Right atrium auricular region (tissue), 2 donors: ENCODE measurements at regions not wholly inside any gene's neighbourhood (a gene's known extent, or its start where the extent isn't known, plus 50 kb on each side); places are given as distances from the start of the nearest gene placed in this dataset.

ENCODE experiments used
- DNase-seq: peaks from one replicate; pipeline ENCODE4 v3.0.0-alpha.2; 2019; ENCODE audit warnings: low spot score
- H3K27ac ChIP-seq, 2 donors: fragments of 200-600 bp; sonication (generic); 1 replicate in 1 of 2; 2 replicates in 1 of 2; pipeline ENCODE4 v1.5.1; 2016 to 2019
- H3K27me3 ChIP-seq, 2 donors: fragments of 200-600 bp; sonication (generic); one replicate each; pipeline versions ENCODE4 v1.5.1 to v1.6.0; 2017 to 2019
- H3K36me3 ChIP-seq: fragments of 200-600 bp; sonication (generic); one replicate; pipeline ENCODE4 v1.5.1; 2016
- H3K4me1 ChIP-seq, 2 donors: fragments of 200-600 bp; sonication (generic); one replicate each; pipeline versions ENCODE4 v1.5.1 to v1.6.0; 2017 to 2019
- H3K4me3 ChIP-seq, 2 donors: fragments of 200-600 bp; sonication (generic); 1 replicate in 1 of 2; 2 replicates in 1 of 2; pipeline ENCODE4 v1.5.1; 2017 to 2019; ENCODE audit warnings: mild to moderate bottlenecking in 1 of 2, moderate library complexity in 1 of 2
- H3K9me3 ChIP-seq, 2 donors: fragments of 200-600 bp; sonication (generic); one replicate each; pipeline ENCODE4 v1.5.1; 2019
- TF ChIP-seq, protein P1 (sequence below), 2 donors: fragments of 200-600 bp; sonication (generic); IDR thresholded peaks; one replicate each; pipeline ENCODE4 v1.5.1; 2019; ENCODE audit warnings: antibody characterized with exemption in 2 of 2

DNA sequence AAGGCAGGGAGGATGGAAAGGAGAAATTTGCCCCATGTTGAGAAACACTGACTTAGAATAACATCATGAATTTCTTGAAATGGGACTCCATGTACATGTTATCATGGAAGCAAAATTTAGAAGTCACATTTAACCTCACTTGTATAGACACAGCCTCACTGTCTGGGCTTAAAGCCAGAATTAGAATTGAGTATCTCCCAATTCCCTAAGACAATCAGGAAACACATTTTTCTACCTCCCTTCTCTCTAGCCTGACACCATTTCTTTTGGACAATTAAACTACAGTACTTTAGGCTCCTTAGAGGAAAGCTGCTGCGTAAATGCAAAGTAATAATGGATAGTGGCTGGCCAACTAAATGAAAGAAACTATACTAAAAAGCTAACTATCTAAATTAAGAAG is 795.5 kb downstream of the C12orf50 start:
- no peaks in the 10 kb centered on the region for H3K27me3 ChIP-seq
- no peak overlapping the region for H3K4me3 ChIP-seq
- H3K4me1 ChIP-seq: no peaks in the 10 kb centered on the region
- H3K27ac ChIP-seq: no peak overlapping the region
- no peaks in the 10 kb centered on the region for H3K9me3 ChIP-seq
- no peak for DNase-seq
- H3K36me3 ChIP-seq: no peaks in the 10 kb centered on the region
- TF ChIP-seq, protein P1, sequence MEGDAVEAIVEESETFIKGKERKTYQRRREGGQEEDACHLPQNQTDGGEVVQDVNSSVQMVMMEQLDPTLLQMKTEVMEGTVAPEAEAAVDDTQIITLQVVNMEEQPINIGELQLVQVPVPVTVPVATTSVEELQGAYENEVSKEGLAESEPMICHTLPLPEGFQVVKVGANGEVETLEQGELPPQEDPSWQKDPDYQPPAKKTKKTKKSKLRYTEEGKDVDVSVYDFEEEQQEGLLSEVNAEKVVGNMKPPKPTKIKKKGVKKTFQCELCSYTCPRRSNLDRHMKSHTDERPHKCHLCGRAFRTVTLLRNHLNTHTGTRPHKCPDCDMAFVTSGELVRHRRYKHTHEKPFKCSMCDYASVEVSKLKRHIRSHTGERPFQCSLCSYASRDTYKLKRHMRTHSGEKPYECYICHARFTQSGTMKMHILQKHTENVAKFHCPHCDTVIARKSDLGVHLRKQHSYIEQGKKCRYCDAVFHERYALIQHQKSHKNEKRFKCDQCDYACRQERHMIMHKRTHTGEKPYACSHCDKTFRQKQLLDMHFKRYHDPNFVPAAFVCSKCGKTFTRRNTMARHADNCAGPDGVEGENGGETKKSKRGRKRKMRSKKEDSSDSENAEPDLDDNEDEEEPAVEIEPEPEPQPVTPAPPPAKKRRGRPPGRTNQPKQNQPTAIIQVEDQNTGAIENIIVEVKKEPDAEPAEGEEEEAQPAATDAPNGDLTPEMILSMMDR (IDR thresholded peaks at IDR 0.05): no peak

DNA sequence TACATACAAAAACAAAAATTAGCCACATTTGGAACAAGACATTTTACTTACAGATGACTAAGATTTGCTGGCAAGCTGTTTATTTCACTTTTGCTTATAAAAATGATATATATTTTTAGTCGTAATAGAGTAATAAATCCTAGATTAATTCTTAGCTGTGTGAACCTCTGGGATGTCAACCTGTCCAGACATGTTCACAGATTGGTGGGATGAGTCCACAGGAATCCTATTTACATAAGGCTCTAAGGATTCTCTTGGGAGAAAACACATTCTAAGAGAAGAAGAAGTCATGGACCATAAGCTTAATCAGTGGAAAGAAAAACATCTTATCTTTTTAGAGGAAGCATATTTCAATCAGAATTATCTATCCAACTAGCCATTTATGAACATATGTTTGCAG is 797.4 kb downstream of the C12orf50 start:
- no peak for DNase-seq
- H3K4me1 ChIP-seq: no peaks in the 10 kb centered on the region

DNA sequence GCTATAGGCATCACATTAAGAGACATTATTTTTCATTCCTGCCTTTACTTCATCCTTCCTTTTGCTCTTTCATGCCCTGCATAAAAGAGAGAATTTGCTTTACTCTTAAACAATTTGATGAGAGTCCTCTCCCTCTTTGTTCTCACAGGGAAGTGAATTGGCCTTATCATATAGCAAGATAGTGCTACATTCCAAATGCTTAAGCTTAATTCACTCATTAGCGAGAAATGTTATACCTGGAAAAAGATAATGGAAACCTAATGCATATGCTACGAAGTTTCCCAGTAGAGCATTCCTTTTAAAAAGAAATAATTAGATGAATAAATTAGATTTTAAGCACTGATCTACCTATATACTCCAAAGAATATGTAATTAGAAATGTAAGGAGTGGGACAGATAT is 798.8 kb downstream of the C12orf50 start:
- no peak overlapping the region for H3K4me3 ChIP-seq
- H3K27me3 ChIP-seq: no peaks in the 10 kb centered on the region
- TF ChIP-seq, protein P1 (IDR thresholded peaks at IDR 0.05): no peak
- H3K36me3 ChIP-seq: no peaks in the 10 kb centered on the region
- no peak overlapping the region for H3K27ac ChIP-seq
- no peak for DNase-seq
- H3K4me1 ChIP-seq: no peaks in the 10 kb centered on the region
- H3K9me3 ChIP-seq: no peaks in the 10 kb centered on the region

More for the DNA sequence above, 797.4 kb downstream of the C12orf50 start:
- Histone ChIP-seq H3K9me3 (no peaks in the 10 kb centered on the region), H3K27me3 (no peaks in the 10 kb centered on the region), H3K27ac (no peak overlapping the region), H3K4me3 (no peak overlapping the region), H3K36me3 (no peaks in the 10 kb centered on the region)
- TF ChIP-seq, protein P1 (IDR thresholded peaks at IDR 0.05): no peak

DNA sequence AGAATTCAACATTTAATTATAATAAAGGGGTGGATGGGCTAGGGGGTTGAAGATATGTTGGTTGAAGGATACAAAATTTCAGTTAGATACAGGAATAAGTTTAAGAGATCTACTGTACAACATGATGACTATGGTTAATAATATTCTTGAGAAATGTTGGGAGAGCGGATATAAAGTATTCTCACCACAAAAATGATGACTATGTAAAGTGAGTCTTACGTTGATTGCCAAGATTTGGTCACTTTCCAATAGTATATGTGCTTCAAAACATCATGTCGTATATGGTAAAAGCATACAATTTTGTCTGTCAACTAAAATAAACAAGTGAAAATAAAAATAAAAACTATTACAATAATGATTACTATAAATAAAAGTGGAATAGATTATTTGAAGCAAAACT is 802.0 kb downstream of the C12orf50 start:
- Histone ChIP-seq H3K36me3 (no peaks in the 10 kb centered on the region), H3K27ac (no peak overlapping the region), H3K4me3 (no peak overlapping the region), H3K27me3 (no peaks in the 10 kb centered on the region), H3K9me3 (no peaks in the 10 kb centered on the region), H3K4me1 (no peaks in the 10 kb centered on the region)
- no peak for DNase-seq
- TF ChIP-seq, protein P1 (IDR thresholded peaks at IDR 0.05): no peak

DNA sequence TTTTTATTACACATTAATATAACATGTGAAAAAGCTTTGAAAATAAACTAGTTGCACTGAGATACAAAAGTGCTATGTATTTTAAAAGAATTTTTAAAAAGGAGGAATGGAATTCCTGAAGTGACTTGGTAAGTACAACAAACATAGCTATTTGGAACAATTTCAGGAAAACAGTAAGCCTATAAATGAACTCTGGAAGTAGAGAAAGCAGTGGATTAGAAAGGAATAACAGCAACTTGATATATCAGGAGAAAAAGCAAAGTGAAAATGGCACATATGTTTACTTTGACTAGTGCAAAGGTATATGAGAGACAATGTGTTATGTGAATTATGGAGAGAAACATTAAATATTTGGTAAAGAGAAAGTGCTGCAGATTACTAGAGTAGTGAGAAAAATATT is 811.7 kb downstream of the C12orf50 start:
- Histone ChIP-seq H3K9me3 (no peaks in the 10 kb centered on the region), H3K4me3 (no peak overlapping the region), H3K36me3 (no peaks in the 10 kb centered on the region), H3K27ac (no peak overlapping the region), H3K27me3 (no peaks in the 10 kb centered on the region), H3K4me1 (no peaks in the 10 kb centered on the region)
- DNase-seq: no peak
- TF ChIP-seq, protein P1 (IDR thresholded peaks at IDR 0.05): no peak

DNA sequence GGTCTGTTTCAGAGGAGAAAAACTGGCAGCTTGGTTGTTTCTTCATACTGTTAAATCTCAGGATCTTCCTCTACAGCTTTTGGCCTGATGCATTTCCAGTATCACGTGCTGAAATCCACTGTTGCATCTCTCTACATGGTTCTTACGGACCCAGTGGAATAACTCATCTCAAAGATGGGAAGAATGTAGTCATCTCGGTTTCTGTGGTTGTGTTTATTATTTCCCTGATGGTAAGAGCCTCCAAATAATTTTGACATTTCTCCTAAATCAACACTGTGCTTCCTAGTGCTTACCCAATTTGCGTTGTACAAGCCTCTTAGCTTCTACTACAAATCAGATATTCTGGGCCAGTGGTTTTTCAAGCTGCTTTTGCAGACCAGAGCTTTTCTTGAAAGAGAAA is 812.8 kb downstream of the C12orf50 start:
- TF ChIP-seq, protein P1 (IDR thresholded peaks at IDR 0.05): no peak
- Histone ChIP-seq H3K4me1 (no peaks in the 10 kb centered on the region), H3K9me3 (no peaks in the 10 kb centered on the region), H3K27ac (no peak overlapping the region), H3K36me3 (no peaks in the 10 kb centered on the region), H3K4me3 (no peak overlapping the region), H3K27me3 (no peaks in the 10 kb centered on the region)
- no peak for DNase-seq
